ENCODE measurements at regions not wholly inside any gene's neighbourhood (a gene's known extent, or its start where the extent isn't known, plus 50 kb on each side); places are given as distances from the start of the nearest gene placed in this dataset.
A peak's percentile ranks its signal among the peaks of the same experiment; 100 is the strongest.

- Mint-ChIP-seq H3K9me3 (no peaks in the 10 kb centered on the region), H3K4me3 (0 out of 2 replicates have a peak overlapping the region, but pooled peaks have one; percentile 7), H3K27me3 (ENCODE audit: insufficient read depth) (peaks cover 4% of the 10 kb centered on the region), H3K4me1 (ENCODE audit: low read depth) (peaks cover 38% of the 10 kb centered on the region), H3K36me3 (ENCODE audit: low read depth) (no peaks in the 10 kb centered on the region), H3K27ac (no peak overlapping the region)
- DNase-seq: no peak
- no peak for TF ChIP-seq CTCF (IDR thresholded peaks at IDR 0.05)
Observed at GRCh38 chr11:112507281-112507680, 246.6 kb upstream of the PLET1 start.

- Mint-ChIP-seq H3K4me1 (ENCODE audit: low read depth) (peaks cover 27% of the 10 kb centered on the region), H3K36me3 (ENCODE audit: low read depth) (no peaks in the 10 kb centered on the region), H3K27me3 (ENCODE audit: insufficient read depth) (peaks cover 11% of the 10 kb centered on the region), H3K9me3 (no peaks in the 10 kb centered on the region), H3K4me3 (no peak overlapping the region), H3K27ac (no peak overlapping the region)
- DNase-seq: no peak
- no peak for TF ChIP-seq CTCF (IDR thresholded peaks at IDR 0.05)
Observed at GRCh38 chr11:112508750-112509149, 248.1 kb upstream of the PLET1 start.

- no peaks in the 10 kb centered on the region for H3K9me3 Mint-ChIP-seq
- DNase-seq: no peak
- H3K4me1 Mint-ChIP-seq (ENCODE audit: low read depth): peaks cover 21% of the 10 kb centered on the region
- TF ChIP-seq CTCF (IDR thresholded peaks at IDR 0.05): no peak
- H3K27ac Mint-ChIP-seq: no peak overlapping the region
- no peaks in the 10 kb centered on the region for H3K36me3 Mint-ChIP-seq (ENCODE audit: low read depth)
- H3K4me3 Mint-ChIP-seq: no peak overlapping the region
- H3K27me3 Mint-ChIP-seq (ENCODE audit: insufficient read depth): peaks cover 11% of the 10 kb centered on the region
Observed at GRCh38 chr11:112509300-112509699, 248.6 kb upstream of the PLET1 start.

GRCh38 chr11:112511271-112511670 is 250.6 kb upstream of the PLET1 start:
- Mint-ChIP-seq H3K4me1 (ENCODE audit: low read depth) (peaks cover 25% of the 10 kb centered on the region), H3K4me3 (no peak overlapping the region), H3K27me3 (ENCODE audit: insufficient read depth) (peaks cover 14% of the 10 kb centered on the region), H3K36me3 (ENCODE audit: low read depth) (no peaks in the 10 kb centered on the region), H3K9me3 (no peaks in the 10 kb centered on the region), H3K27ac (no peak overlapping the region)
- TF ChIP-seq CTCF (IDR thresholded peaks at IDR 0.05): no peak
- DNase-seq: no peak

GRCh38 chr11:112511911-112512310 is 251.3 kb upstream of the PLET1 start:
- no peak for DNase-seq
- H3K4me1 Mint-ChIP-seq (ENCODE audit: low read depth): peaks cover 26% of the 10 kb centered on the region
- no peak overlapping the region for H3K4me3 Mint-ChIP-seq
- H3K9me3 Mint-ChIP-seq: no peaks in the 10 kb centered on the region
- H3K27me3 Mint-ChIP-seq (ENCODE audit: insufficient read depth): peaks cover 14% of the 10 kb centered on the region
- no peak overlapping the region for H3K27ac Mint-ChIP-seq
- no peaks in the 10 kb centered on the region for H3K36me3 Mint-ChIP-seq (ENCODE audit: low read depth)
- no peak for TF ChIP-seq CTCF (IDR thresholded peaks at IDR 0.05)

GRCh38 chr11:112513417-112513816 is 252.8 kb upstream of the PLET1 start:
- no peak for DNase-seq
- no peaks in the 10 kb centered on the region for H3K36me3 Mint-ChIP-seq (ENCODE audit: low read depth)
- no peak overlapping the region for H3K27ac Mint-ChIP-seq
- H3K4me1 Mint-ChIP-seq (ENCODE audit: low read depth): peaks cover 19% of the 10 kb centered on the region
- no peaks in the 10 kb centered on the region for H3K9me3 Mint-ChIP-seq
- TF ChIP-seq CTCF (IDR thresholded peaks at IDR 0.05): no peak
- H3K4me3 Mint-ChIP-seq: no peak overlapping the region
- peaks cover 14% of the 10 kb centered on the region for H3K27me3 Mint-ChIP-seq (ENCODE audit: insufficient read depth)

Measured in HFFc6 (cell line).